ENCODE measurements at regions not wholly inside any gene's neighbourhood (a gene's known extent, or its start where the extent isn't known, plus 50 kb on each side); places are given as distances from the start of the nearest gene placed in this dataset.
A peak's percentile ranks its signal among the peaks of the same experiment; 100 is the strongest.

- Histone ChIP-seq H3K27ac (no peak overlapping the region), H2AFZ (no peak overlapping the region), H4K20me1 (ENCODE audit: insufficient read depth) (no peaks in the 10 kb centered on the region), H3K4me1 (ENCODE audit: insufficient read depth) (no peaks in the 10 kb centered on the region), H3K9me3 (ENCODE audit: low read depth) (no peaks in the 10 kb centered on the region), H3F3A (ENCODE audit: insufficient read depth) (no peaks in the 10 kb centered on the region), H3K36me3 (ENCODE audit: low read depth) (no peaks in the 10 kb centered on the region), H3K27me3 (replicated peaks; ENCODE audit: insufficient read depth) (no peaks in the 10 kb centered on the region), H3K4me3 (no peak overlapping the region), H3K79me2 (ENCODE audit: insufficient read depth) (no peaks in the 10 kb centered on the region), H3K9me2 (ENCODE audit: insufficient read depth) (no peaks in the 10 kb centered on the region), H3K4me2 (ENCODE audit: unreplicated experiment) (no peak overlapping the region), H3K9ac (no peak overlapping the region)
- in situ Hi-C loops (cut with MboI): no loop called here
- TF ChIP-seq EZH2 (IDR thresholded peaks at IDR 0.05; ENCODE audit: insufficient read depth, poor library complexity, severe bottlenecking) (no peak), EZH2phosphoT487 (IDR thresholded peaks at IDR 0.05; ENCODE audit: insufficient read depth, low read depth) (no peak)
- DNase-seq: peak; percentile 33
Observed at GRCh38 chr12:87870061-87870460, 159.1 kb downstream of the C12orf50 start.

- Histone ChIP-seq H3K4me2 (ENCODE audit: unreplicated experiment) (no peak overlapping the region), H3K9me2 (ENCODE audit: insufficient read depth) (no peaks in the 10 kb centered on the region), H4K20me1 (ENCODE audit: insufficient read depth) (no peaks in the 10 kb centered on the region), H3K4me1 (ENCODE audit: insufficient read depth) (no peaks in the 10 kb centered on the region), H3K9me3 (ENCODE audit: low read depth) (no peaks in the 10 kb centered on the region), H3K27ac (no peak overlapping the region), H3K79me2 (ENCODE audit: insufficient read depth) (no peaks in the 10 kb centered on the region), H3F3A (ENCODE audit: insufficient read depth) (no peaks in the 10 kb centered on the region), H3K9ac (no peak overlapping the region), H3K27me3 (replicated peaks; ENCODE audit: insufficient read depth) (0 out of 2 replicates have a peak, but pooled peaks cover 5% of the 10 kb centered on the region), H3K36me3 (ENCODE audit: low read depth) (no peaks in the 10 kb centered on the region), H3K4me3 (no peak overlapping the region), H2AFZ (no peak overlapping the region)
- TF ChIP-seq EZH2 (IDR thresholded peaks at IDR 0.05; ENCODE audit: insufficient read depth, poor library complexity, severe bottlenecking): no peak
- no peak for TF ChIP-seq EZH2phosphoT487 (IDR thresholded peaks at IDR 0.05; ENCODE audit: insufficient read depth, low read depth)
- in situ Hi-C loops (cut with MboI): no loop called here
- DNase-seq: peak; percentile 41
- WGBS, 2 experiments (ENCODE audit: low coverage in 1 of 2, low lambda C conversion rate in 2 of 2, missing lambda C conversion rate in 2 of 2): 60 to 70% methylated on average over 3 of the region's 3 CpGs
Observed at GRCh38 chr12:87866578-87867292, 162.5 kb downstream of the C12orf50 start.

GRCh38 chr12:87861791-87862190 is 167.4 kb downstream of the C12orf50 start:
- H3K36me3 ChIP-seq (ENCODE audit: low read depth): no peaks in the 10 kb centered on the region
- no peaks in the 10 kb centered on the region for H3K4me1 ChIP-seq (ENCODE audit: insufficient read depth)
- H3K9me3 ChIP-seq (ENCODE audit: low read depth): no peaks in the 10 kb centered on the region
- H3F3A ChIP-seq (ENCODE audit: insufficient read depth): no peaks in the 10 kb centered on the region
- H3K27me3 ChIP-seq (replicated peaks; ENCODE audit: insufficient read depth): 0 out of 2 replicates have a peak, but pooled peaks cover 8% of the 10 kb centered on the region
- 50 to 59% methylated on average over 2 of the region's 2 CpGs for WGBS, 2 experiments (ENCODE audit: low coverage in 1 of 2, low lambda C conversion rate in 2 of 2, missing lambda C conversion rate in 2 of 2)
- H3K4me3 ChIP-seq: no peak overlapping the region
- in situ Hi-C loops (cut with MboI): no loop called here
- no peak overlapping the region for H3K27ac ChIP-seq
- H3K9me2 ChIP-seq (ENCODE audit: insufficient read depth): no peaks in the 10 kb centered on the region
- TF ChIP-seq EZH2 (IDR thresholded peaks at IDR 0.05; ENCODE audit: insufficient read depth, poor library complexity, severe bottlenecking): no peak
- no peak for TF ChIP-seq EZH2phosphoT487 (IDR thresholded peaks at IDR 0.05; ENCODE audit: insufficient read depth, low read depth)
- H3K9ac ChIP-seq: no peak overlapping the region
- no peaks in the 10 kb centered on the region for H3K79me2 ChIP-seq (ENCODE audit: insufficient read depth)
- H3K4me2 ChIP-seq (ENCODE audit: unreplicated experiment): no peak overlapping the region
- no peak for DNase-seq
- H4K20me1 ChIP-seq (ENCODE audit: insufficient read depth): no peaks in the 10 kb centered on the region
- H2AFZ ChIP-seq: no peak overlapping the region

GRCh38 chr12:87853448-87854003 is 175.7 kb downstream of the C12orf50 start:
- DNase-seq: no peak
- Histone ChIP-seq H3K9me2 (ENCODE audit: insufficient read depth) (no peaks in the 10 kb centered on the region), H3K27ac (no peak overlapping the region), H3K4me1 (ENCODE audit: insufficient read depth) (no peaks in the 10 kb centered on the region), H3K79me2 (ENCODE audit: insufficient read depth) (no peaks in the 10 kb centered on the region), H3K9ac (no peak overlapping the region), H3K27me3 (replicated peaks; ENCODE audit: insufficient read depth) (0 out of 2 replicates have a peak, but pooled peaks cover 4% of the 10 kb centered on the region), H3K9me3 (ENCODE audit: low read depth) (no peaks in the 10 kb centered on the region), H3K36me3 (ENCODE audit: low read depth) (no peaks in the 10 kb centered on the region), H2AFZ (no peak overlapping the region), H3K4me2 (ENCODE audit: unreplicated experiment) (no peak overlapping the region), H3K4me3 (no peak overlapping the region), H4K20me1 (ENCODE audit: insufficient read depth) (no peaks in the 10 kb centered on the region), H3F3A (ENCODE audit: insufficient read depth) (no peaks in the 10 kb centered on the region)
- in situ Hi-C loops (cut with MboI): no loop called here
- 72 to 74% methylated on average over 6 of the region's 6 CpGs for WGBS, 2 experiments (ENCODE audit: low coverage in 1 of 2, low lambda C conversion rate in 2 of 2, missing lambda C conversion rate in 2 of 2)
- TF ChIP-seq EZH2 (IDR thresholded peaks at IDR 0.05; ENCODE audit: insufficient read depth, poor library complexity, severe bottlenecking): no peak
- no peak for TF ChIP-seq EZH2phosphoT487 (IDR thresholded peaks at IDR 0.05; ENCODE audit: insufficient read depth, low read depth)
